ENCODE measurements at regions not wholly inside any gene's neighbourhood (a gene's known extent, or its start where the extent isn't known, plus 50 kb on each side); places are given as distances from the start of the nearest gene placed in this dataset.

DNA sequence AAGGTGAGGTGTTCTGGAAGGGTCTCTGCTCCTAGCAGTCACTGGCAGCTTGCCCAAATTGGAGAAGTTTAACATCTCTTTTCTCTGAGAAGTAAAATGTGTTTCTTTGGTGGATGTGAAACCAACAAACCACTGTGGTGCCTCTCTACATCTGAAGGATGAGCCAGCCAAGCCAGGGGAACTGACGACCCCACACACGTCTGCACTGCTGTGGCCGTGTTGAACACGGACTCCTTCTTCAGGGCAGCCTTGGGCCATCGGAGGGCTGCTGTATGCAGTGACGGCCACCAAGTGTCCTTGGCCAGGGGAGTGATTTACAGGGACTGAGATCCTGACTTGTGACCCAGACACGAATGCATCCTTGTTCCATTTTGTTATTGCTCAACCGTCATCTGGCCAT lies 207.8 kb downstream of the ACKR3 start (continued):
- TF ChIP-seq, protein P1, sequence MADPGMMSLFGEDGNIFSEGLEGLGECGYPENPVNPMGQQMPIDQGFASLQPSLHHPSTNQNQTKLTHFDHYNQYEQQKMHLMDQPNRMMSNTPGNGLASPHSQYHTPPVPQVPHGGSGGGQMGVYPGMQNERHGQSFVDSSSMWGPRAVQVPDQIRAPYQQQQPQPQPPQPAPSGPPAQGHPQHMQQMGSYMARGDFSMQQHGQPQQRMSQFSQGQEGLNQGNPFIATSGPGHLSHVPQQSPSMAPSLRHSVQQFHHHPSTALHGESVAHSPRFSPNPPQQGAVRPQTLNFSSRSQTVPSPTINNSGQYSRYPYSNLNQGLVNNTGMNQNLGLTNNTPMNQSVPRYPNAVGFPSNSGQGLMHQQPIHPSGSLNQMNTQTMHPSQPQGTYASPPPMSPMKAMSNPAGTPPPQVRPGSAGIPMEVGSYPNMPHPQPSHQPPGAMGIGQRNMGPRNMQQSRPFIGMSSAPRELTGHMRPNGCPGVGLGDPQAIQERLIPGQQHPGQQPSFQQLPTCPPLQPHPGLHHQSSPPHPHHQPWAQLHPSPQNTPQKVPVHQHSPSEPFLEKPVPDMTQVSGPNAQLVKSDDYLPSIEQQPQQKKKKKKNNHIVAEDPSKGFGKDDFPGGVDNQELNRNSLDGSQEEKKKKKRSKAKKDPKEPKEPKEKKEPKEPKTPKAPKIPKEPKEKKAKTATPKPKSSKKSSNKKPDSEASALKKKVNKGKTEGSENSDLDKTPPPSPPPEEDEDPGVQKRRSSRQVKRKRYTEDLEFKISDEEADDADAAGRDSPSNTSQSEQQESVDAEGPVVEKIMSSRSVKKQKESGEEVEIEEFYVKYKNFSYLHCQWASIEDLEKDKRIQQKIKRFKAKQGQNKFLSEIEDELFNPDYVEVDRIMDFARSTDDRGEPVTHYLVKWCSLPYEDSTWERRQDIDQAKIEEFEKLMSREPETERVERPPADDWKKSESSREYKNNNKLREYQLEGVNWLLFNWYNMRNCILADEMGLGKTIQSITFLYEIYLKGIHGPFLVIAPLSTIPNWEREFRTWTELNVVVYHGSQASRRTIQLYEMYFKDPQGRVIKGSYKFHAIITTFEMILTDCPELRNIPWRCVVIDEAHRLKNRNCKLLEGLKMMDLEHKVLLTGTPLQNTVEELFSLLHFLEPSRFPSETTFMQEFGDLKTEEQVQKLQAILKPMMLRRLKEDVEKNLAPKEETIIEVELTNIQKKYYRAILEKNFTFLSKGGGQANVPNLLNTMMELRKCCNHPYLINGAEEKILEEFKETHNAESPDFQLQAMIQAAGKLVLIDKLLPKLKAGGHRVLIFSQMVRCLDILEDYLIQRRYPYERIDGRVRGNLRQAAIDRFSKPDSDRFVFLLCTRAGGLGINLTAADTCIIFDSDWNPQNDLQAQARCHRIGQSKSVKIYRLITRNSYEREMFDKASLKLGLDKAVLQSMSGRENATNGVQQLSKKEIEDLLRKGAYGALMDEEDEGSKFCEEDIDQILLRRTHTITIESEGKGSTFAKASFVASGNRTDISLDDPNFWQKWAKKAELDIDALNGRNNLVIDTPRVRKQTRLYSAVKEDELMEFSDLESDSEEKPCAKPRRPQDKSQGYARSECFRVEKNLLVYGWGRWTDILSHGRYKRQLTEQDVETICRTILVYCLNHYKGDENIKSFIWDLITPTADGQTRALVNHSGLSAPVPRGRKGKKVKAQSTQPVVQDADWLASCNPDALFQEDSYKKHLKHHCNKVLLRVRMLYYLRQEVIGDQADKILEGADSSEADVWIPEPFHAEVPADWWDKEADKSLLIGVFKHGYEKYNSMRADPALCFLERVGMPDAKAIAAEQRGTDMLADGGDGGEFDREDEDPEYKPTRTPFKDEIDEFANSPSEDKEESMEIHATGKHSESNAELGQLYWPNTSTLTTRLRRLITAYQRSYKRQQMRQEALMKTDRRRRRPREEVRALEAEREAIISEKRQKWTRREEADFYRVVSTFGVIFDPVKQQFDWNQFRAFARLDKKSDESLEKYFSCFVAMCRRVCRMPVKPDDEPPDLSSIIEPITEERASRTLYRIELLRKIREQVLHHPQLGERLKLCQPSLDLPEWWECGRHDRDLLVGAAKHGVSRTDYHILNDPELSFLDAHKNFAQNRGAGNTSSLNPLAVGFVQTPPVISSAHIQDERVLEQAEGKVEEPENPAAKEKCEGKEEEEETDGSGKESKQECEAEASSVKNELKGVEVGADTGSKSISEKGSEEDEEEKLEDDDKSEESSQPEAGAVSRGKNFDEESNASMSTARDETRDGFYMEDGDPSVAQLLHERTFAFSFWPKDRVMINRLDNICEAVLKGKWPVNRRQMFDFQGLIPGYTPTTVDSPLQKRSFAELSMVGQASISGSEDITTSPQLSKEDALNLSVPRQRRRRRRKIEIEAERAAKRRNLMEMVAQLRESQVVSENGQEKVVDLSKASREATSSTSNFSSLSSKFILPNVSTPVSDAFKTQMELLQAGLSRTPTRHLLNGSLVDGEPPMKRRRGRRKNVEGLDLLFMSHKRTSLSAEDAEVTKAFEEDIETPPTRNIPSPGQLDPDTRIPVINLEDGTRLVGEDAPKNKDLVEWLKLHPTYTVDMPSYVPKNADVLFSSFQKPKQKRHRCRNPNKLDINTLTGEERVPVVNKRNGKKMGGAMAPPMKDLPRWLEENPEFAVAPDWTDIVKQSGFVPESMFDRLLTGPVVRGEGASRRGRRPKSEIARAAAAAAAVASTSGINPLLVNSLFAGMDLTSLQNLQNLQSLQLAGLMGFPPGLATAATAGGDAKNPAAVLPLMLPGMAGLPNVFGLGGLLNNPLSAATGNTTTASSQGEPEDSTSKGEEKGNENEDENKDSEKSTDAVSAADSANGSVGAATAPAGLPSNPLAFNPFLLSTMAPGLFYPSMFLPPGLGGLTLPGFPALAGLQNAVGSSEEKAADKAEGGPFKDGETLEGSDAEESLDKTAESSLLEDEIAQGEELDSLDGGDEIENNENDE (IDR thresholded peaks at IDR 0.05; ENCODE audit: insufficient replicate concordance, low read length), result no peak
- TF ChIP-seq SP2 (IDR thresholded peaks at IDR 0.05; ENCODE audit: low read length), result no peak
- TF ChIP-seq CBX8 (IDR thresholded peaks at IDR 0.05; ENCODE audit: borderline replicate concordance, low read depth, low read length), result no peak
- TF ChIP-seq JUND (IDR thresholded peaks at IDR 0.05; ENCODE audit: low read length), result no peak
- no peak for TF ChIP-seq USF2 (IDR thresholded peaks at IDR 0.05; ENCODE audit: low read length)
- TF ChIP-seq RBBP5 (IDR thresholded peaks at IDR 0.05; ENCODE audit: borderline replicate concordance, low read depth, low read length), result no peak
- no peak for TF ChIP-seq POLR2AphosphoS5 (IDR thresholded peaks at IDR 0.05; ENCODE audit: low read depth, low read length)
- TF ChIP-seq YY1 (IDR thresholded peaks at IDR 0.05; ENCODE audit: low read depth, low read length), result no peak
- no peak for TF ChIP-seq TEAD4 (IDR thresholded peaks at IDR 0.05; ENCODE audit: low read depth, low read length)
- no peak for TF ChIP-seq CBX5 (IDR thresholded peaks at IDR 0.05; ENCODE audit: low read depth, low read length)
- TF ChIP-seq ATF3 (IDR thresholded peaks at IDR 0.05; ENCODE audit: insufficient read depth, low read depth, low read length), result no peak

Measured in H1 (cell line).